Activated T-helper 1 cell treated with anti-CD3 and anti-CD28 coated beads, Interleukin-2, amount 50 U/mL, for 16 hours (primary cell): ENCODE measurements at regions not wholly inside any gene's neighbourhood (a gene's known extent, or its start where the extent isn't known, plus 50 kb on each side); places are given as distances from the start of the nearest gene placed in this dataset.

ENCODE experiments used
- DNase-seq, 2 donors: peaks; one replicate each; pipeline ENCODE4 v3.0.0-alpha.2; 2020; ENCODE audit warnings: low read depth in 1 of 2, low spot score in 1 of 2

DNA sequence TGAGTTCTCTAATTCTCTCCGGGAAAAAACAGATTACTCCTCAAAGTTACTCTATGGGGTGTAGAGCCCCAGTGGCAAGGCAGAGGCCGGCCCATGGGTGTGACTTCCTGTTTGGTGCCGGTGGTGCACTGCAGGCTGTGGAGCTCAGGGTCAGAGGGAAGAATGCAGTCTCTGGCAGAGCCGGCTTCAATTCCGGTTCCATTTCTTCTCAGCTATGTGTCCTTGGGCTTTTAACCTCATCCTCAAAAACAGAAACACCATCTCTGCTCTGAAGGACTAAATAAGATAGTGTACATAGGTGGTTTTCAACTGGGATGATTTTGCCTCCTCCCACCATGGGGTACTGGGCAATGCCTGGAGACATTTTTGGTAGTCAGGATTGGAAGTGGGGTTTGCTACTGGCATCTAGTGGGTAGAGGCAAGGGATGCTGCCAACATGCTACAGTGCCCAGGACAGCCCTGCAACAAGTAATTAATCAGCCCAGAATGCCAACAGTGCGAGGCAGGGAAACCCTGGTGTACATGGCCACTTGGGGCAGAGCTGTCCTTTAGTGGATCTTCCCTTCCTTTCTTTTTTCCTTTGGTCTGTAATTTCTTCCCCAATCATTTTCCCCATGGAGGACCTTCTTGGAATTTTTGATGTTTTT, 81.2 kb downstream of the INSIG2 start:
- DNase-seq: no peak

DNA sequence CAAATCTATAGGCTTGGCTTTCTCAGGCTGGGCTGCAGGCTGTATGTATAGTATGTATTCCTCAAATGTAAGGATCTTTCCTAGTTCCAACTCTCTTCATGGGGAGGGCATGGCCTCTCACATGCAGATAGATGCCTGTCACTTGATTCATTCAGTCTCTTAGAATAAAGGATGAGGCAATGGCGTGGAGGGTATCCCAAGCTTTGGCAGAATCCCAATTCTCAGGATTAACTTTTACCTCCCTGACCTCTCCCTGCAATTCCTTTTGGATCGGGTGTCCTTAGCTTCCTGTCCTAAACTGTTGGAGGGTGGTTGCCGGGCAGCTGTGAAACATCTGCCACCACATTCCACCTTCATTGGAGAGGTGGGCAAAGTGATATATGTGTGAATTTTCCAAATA, 80.3 kb downstream of the INSIG2 start:
- no peak for DNase-seq

DNA sequence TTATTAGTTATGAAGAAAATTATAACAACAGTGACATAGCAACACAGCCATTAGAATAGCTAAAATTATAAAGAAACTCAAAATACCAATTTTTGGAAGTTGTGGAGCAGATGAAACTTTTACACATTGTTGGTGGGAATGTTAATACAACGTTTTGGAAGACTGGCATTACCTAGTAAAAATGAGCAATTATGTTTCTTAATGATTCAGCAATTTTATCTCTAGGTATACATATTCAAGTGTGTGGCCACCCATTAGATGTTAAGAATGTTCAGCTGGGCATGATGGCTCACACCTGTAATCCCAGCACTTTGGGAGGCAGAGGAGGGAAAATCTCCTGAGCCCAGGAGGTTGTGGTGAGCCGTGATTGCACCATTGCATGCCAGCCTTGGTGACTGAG, 78.8 kb downstream of the INSIG2 start:
- DNase-seq: no peak

DNA sequence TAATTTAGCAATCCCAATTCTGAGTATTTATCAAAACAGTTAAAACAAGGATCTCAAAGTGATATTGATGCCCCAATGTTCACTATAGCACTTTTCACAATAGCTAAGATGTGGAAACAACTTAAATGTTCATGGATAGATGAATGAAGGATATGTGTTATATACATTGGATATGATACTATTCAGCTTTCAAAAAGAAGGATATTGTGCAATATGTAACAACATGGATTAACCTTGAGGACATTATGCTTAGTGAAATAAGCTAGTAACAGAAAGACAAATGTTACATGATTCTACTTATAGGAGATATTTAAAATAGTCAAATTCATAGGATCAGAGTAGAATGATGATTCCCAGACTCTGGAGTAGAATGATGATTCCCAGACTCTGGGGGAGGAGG, 78.0 kb downstream of the INSIG2 start:
- DNase-seq: no peak

DNA sequence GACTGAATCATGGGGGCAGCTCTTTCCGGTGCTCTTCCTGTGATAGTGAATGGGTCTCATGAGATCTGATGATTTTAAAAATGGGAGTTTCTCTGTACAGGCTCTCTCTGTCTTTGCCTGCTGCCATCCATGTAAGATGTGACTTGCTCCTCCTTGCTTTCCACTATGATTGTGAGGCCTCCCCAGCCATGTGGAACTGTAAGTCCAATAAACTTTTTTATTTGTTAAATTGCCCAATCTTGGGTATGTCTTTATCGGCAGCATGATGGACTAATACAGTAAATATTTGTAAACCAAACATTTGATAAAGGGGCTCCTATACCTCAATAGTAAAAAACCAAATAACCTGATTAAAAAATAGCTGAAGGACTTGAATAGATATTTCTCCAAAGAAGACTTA, 77.3 kb downstream of the INSIG2 start:
- no peak for DNase-seq
